ENCODE measurements at regions not wholly inside any gene's neighbourhood (a gene's known extent, or its start where the extent isn't known, plus 50 kb on each side); places are given as distances from the start of the nearest gene placed in this dataset.

GRCh38 chr15:85976986-85977385 is 102.7 kb upstream of the AGBL1 start:
- no peak for DNase-seq (ENCODE audit: low read depth)

- DNase-seq (ENCODE audit: low read depth), result no peak
These were observed 102.1 kb upstream of the AGBL1 start for GRCh38 chr15:85977586-85977985.

- no peak for DNase-seq (ENCODE audit: low read depth)
These were observed 99.7 kb upstream of the AGBL1 start for GRCh38 chr15:85979929-85980328.

- no peak for DNase-seq (ENCODE audit: low read depth)
These were observed 98.7 kb upstream of the AGBL1 start for GRCh38 chr15:85980946-85981345.

- no peak for DNase-seq (ENCODE audit: low read depth)
These were observed 95.4 kb upstream of the AGBL1 start for GRCh38 chr15:85984241-85984640.

- no peak for DNase-seq (ENCODE audit: low read depth)
These were observed 93.6 kb upstream of the AGBL1 start for GRCh38 chr15:85986116-85986515.

- no peak for DNase-seq (ENCODE audit: low read depth)
These were observed 92.9 kb upstream of the AGBL1 start for GRCh38 chr15:85986741-85987140.

GRCh38 chr15:85988741-85989140 is 90.9 kb upstream of the AGBL1 start:
- no peak for DNase-seq (ENCODE audit: low read depth)

GRCh38 chr15:85992224-85992623 is 87.4 kb upstream of the AGBL1 start:
- no peak for DNase-seq (ENCODE audit: low read depth)

- DNase-seq (ENCODE audit: low read depth), result no peak
These were observed 86.6 kb upstream of the AGBL1 start for GRCh38 chr15:85993116-85993515.

- no peak for DNase-seq (ENCODE audit: low read depth)
These were observed 82.1 kb upstream of the AGBL1 start for GRCh38 chr15:85997618-85998017.

GRCh38 chr15:85999658-86000057 is 80.0 kb upstream of the AGBL1 start:
- DNase-seq (ENCODE audit: low read depth), result no peak

- DNase-seq (ENCODE audit: low read depth), result peak; percentile 3
These were observed 78.5 kb upstream of the AGBL1 start for GRCh38 chr15:86001200-86001599.

- DNase-seq (ENCODE audit: low read depth), result no peak
These were observed 77.2 kb upstream of the AGBL1 start for GRCh38 chr15:86002444-86002843.

- no peak for DNase-seq (ENCODE audit: low read depth)
These were observed 75.6 kb upstream of the AGBL1 start for GRCh38 chr15:86004061-86004460.

- DNase-seq (ENCODE audit: low read depth), result no peak
These were observed 73.1 kb upstream of the AGBL1 start for GRCh38 chr15:86006546-86006945.

- DNase-seq (ENCODE audit: low read depth), result no peak
These were observed 69.9 kb upstream of the AGBL1 start for GRCh38 chr15:86009727-86010126.

- DNase-seq (ENCODE audit: low read depth), result no peak
These were observed 69.3 kb upstream of the AGBL1 start for GRCh38 chr15:86010398-86010797.

- no peak for DNase-seq (ENCODE audit: low read depth)
These were observed 68.8 kb upstream of the AGBL1 start for GRCh38 chr15:86010891-86011290.

- DNase-seq (ENCODE audit: low read depth), result no peak
These were observed 65.7 kb upstream of the AGBL1 start for GRCh38 chr15:86014016-86014415.

GRCh38 chr15:86016750-86017149 is 62.9 kb upstream of the AGBL1 start:
- DNase-seq (ENCODE audit: low read depth), result no peak

- DNase-seq (ENCODE audit: low read depth), result no peak
These were observed 61.0 kb upstream of the AGBL1 start for GRCh38 chr15:86018679-86019078.

GRCh38 chr15:86021281-86022264 is 58.1 kb upstream of the AGBL1 start:
- DNase-seq (ENCODE audit: low read depth), result peak; percentile 5

GRCh38 chr15:86028961-86029360 is 50.7 kb upstream of the AGBL1 start:
- DNase-seq (ENCODE audit: low read depth), result no peak
